Retina (tissue), 1 donor: ENCODE measurements at regions not wholly inside any gene's neighbourhood (a gene's known extent, or its start where the extent isn't known, plus 50 kb on each side); places are given as distances from the start of the nearest gene placed in this dataset.
"Not testable (repeated sequence)": the region's sequence is repeated elsewhere in the genome, so short reads cannot be mapped to it uniquely, and the experiment has no call there.

Experiments used
- DNase-seq: peaks from one replicate; pipeline ENCODE4 v3.0.0-alpha.2; 2016

DNA sequence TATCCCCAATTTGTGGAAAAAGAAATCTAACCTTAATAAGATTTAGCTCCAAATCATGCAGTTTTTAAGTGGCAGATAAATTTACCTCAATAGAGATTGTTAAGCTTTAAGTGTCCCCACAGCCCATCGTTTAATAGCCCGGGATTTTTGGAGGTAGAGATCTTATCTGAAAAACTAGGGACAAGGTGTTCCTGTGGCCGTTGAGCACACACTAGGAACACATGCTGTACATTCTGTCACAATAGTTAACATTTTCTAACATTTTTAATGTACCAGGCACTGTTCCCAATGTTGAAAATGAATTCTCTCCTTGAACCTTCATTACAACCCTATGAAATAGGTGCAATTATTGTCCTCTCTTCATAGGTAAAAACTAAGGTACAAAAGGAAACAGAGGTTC, 85.7 kb upstream of the PLD5 start:
- DNase-seq = no peak

DNA sequence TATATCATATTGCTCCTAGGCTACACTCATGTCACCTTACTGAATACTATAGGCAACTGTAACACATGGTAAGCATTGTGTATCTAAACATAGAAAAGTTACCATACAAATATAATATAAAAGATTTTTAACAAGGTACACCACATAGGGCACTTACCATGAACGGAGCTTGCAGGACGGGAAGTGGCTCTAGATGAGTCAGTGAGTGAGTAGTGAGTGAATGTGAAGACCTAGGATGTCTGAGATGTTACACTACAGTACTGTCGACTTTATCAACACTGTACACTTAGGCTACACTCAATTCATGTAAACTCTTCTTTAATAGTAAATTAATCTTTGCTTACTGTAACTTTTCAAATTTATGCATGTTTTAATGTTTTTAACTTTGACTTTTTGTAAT, 81.0 kb upstream of the PLD5 start:
- DNase-seq = no peak

GRCh38 chr1:242602001-242602400, 77.5 kb upstream of the PLD5 start:
- DNase-seq = no peak

GRCh38 chr1:242593756-242594155, 69.3 kb upstream of the PLD5 start:
- not testable (repeated sequence) for DNase-seq

DNA sequence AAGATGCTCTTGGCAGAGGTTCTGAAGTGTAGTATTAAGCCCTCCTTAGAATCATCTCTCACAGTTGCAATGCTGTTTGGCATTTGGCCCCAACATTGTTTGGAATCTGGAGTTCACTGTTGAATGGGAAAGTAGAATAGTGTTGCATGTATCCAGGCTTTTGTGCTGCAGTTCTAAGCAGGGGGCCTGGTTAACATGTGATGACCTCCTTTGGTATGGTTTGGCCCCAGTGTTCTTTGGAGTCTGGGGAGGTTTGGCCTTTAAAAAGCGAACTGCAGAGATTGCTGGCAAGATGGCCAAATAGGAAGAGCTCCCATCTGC, 61.8 kb upstream of the PLD5 start:
- DNase-seq = no peak

DNA sequence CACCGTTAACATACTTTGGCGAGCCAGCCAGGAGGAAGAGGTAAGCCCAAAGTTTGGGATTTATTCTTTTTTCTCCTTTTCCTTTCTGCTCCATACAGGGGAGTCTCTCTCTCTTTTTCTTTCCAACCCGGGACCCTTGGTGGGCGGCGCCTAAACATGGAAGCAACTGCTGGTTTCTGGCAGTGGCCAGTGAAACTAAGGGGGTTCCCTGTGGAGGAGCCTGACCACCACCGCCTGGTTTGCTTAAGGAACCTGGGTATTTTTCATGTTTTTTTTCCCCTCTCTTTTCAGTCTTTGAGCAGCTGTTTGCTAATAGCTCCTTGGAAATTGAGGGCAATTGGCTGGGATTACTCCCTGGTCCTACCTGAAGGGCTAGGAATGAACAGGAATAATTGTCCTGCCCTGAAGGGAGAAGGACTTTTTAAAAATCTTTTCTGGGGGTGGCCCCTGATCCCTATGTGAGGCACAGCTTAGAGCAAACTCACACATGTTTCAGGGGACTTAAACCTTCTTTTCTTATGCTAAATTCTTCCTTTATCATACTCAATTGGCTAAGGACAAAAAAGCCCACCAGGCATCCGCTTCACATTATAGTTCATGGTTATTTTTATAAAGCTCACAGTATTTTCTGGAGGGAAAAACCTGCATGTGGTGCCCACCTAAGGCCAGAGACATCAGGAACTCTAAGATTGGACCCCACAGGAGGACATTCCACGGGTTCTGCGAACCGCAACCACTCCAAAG, 61.3 kb upstream of the PLD5 start:
- DNase-seq = no peak

DNA sequence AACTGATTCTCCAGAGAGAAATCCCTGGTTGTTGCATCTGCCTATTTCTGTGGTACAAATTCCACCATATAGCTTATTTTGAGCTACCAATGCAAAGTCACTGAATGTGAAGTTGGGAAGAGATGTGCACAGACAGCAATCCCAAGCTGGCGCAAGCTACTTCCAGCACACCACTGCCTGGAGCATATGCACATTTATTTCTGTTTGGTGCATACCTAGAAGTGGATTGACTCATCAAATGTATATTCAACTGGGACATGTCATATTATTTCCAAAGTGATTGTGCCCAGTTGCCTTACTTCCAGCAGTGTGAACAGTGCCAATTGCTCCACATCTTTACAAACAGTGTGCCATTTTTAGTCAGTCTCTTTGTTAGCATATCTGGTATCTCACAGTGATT, 58.2 kb upstream of the PLD5 start:
- DNase-seq = no peak

DNA sequence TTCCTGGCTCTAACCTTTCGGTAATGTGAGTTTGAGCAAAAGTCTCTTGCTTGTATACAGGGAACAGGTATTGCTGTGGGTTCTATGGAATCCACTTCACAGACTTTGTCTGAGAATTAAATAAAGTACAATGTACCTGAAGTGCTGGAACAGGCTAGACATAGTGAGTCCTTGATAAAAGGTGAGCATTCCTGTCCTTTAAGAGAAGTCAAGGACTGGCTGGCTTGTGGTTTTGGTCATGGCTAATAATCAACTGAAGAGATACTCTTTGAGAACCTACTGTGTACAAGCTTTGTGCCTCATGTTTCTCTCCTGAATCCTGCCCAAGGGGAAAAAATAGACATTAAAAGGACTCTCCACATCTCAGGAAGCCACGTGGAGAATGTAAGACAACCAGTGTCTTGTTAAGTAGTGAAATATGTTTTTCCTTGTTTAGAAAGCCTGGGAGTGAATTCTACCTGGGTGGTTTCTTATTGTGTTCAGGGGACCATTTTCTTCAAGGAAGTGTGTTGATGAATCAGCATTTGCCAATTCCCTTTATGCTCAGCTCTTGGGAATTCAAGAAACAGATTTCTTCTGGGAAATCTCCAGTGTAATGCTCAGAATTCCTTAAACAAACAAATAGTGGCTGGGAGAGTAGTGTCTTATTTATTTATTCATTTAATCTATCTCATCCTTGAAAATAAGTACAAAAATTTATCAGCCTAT, 55.2 kb upstream of the PLD5 start:
- DNase-seq = no peak
